ENCODE measurements at regions not wholly inside any gene's neighbourhood (a gene's known extent, or its start where the extent isn't known, plus 50 kb on each side); places are given as distances from the start of the nearest gene placed in this dataset.

DNA sequence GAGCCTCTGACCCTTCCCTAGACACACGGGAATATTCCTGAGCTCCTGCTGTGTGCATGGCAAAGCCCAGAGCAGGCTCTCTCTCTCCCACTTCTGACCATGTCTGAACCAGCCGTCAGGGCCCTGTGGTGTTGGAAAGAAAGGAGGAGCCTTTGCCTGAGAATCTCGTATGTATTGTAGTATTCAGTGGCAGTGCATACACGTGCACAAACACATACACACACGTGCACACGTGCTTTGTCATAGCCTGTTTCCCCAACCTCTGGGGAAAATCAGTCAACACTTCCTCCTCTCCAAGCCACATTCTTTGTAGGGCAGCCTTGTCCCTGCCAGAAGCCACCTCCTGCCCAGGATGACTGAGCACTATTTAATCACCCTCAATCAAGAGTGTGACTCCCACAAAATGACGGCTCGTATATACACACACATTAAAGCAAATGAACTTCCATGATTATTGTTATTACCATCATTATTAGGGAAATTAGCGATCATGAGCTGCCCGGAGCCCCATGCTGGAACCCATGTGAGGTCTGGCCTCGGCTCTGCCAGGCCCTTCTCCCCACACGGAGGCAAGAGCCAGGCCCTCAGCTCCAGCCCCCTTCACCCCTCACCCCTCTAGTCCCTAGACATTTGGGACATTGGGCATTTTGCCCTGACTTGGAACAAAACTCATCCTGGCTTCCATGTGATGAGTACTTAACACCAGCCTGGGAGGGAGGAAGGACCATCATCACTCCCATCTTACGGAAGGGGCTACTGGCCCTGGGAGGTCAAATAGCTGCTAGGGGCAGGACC lies 331.9 kb downstream of the NPHP4 start:
- ChIA-PET CTCF (no interaction called here), POLR2A (no interaction called here)
- H3K9ac ChIP-seq (ENCODE audit: low read length) = no peak overlapping the region
- no peak overlapping the region for H3K4me2 ChIP-seq (replicated peaks; ENCODE audit: low read depth, low read length, poor library complexity, severe bottlenecking)
- Mint-ChIP-seq H3K9me3 (ENCODE audit: insufficient read depth) (no peaks in the 10 kb centered on the region), H3K27me3 (peaks cover 5% of the 10 kb centered on the region), H3K4me1 (no peaks in the 10 kb centered on the region), H3K4me3 (no peak overlapping the region), H3K27ac (no peak overlapping the region)
- H3K27ac ChIP-seq (ENCODE audit: low read length in 2 of 2) = no peak overlapping the region
- 50% methylated on average over 5 of the region's 13 CpGs for WGBS (ENCODE audit: insufficient coverage)
- intact Hi-C loops (cut with micrococcal nuclease) = no loop called here
- H2AFZ ChIP-seq (ENCODE audit: insufficient read depth, low read depth, low read length, poor library complexity, severe bottlenecking) = no peak overlapping the region
- no peaks in the 10 kb centered on the region for H3K9me3 ChIP-seq (ENCODE audit: control extremely low read depth in 1 of 3, control insufficient read depth in 2 of 3, insufficient read depth in 1 of 3, low read length in 2 of 3)
- no peaks in the 10 kb centered on the region for H3K79me2 ChIP-seq (ENCODE audit: control insufficient read depth, insufficient read depth, low read length)
- no peak for DNase-seq
- no peak for TF ChIP-seq CTCF (IDR thresholded peaks at IDR 0.05)
- TF ChIP-seq EZH2 (IDR thresholded peaks at IDR 0.05; ENCODE audit: borderline replicate concordance, insufficient read depth, low read depth, low read length, poor library complexity, severe bottlenecking) = no peak
- no peaks in the 10 kb centered on the region for H3K36me3 ChIP-seq (replicated peaks in 1 of 2; ENCODE audit: control extremely low read depth in 1 of 2, control insufficient read depth in 1 of 2, extremely low read depth in 1 of 2, insufficient read depth in 2 of 2, low read length in 1 of 2)
- no peaks in the 10 kb centered on the region for H3K27me3 ChIP-seq (replicated peaks in 1 of 4; ENCODE audit: control extremely low read depth in 1 of 4, control insufficient read depth in 3 of 4, insufficient read depth in 4 of 4, low read length in 3 of 4)
- H4K20me1 ChIP-seq (ENCODE audit: control insufficient read depth, insufficient read depth, low read length, poor library complexity, severe bottlenecking) = no peaks in the 10 kb centered on the region
- no peak for ATAC-seq (ENCODE audit: low read depth)
- H3K4me1 ChIP-seq (ENCODE audit: control insufficient read depth in 2 of 2, insufficient read depth in 2 of 2, low read length in 2 of 2) = no peaks in the 10 kb centered on the region
- H3K4me3 ChIP-seq (ENCODE audit: control extremely low read depth in 1 of 5, extremely low read depth in 1 of 5, insufficient read depth in 1 of 5, low read depth in 2 of 5, low read length in 4 of 5) = no peak overlapping the region

DNA sequence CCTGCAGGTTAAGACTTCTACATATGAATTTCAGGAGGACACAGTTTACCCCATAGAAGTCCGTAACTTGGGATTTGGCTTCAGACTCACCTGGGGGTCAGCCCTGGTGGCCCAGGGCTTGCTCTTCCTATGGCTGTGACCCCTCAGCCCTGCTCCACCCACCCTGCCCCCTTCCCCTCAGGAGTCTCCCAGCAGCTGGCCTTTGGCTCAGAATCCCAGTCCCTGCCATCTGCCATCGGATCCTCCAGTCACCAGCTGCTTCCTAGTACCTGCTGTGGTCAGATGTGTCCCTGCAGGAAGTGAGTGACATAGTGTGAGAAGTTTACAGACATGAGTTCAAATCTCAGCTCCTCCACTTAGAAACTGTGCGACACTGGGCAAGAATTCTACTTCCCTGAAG lies 332.6 kb downstream of the NPHP4 start:
- Histone ChIP-seq H3K27ac (ENCODE audit: low read length in 2 of 2) (no peak overlapping the region), H3K4me2 (replicated peaks; ENCODE audit: low read depth, low read length, poor library complexity, severe bottlenecking) (no peak overlapping the region), H3K79me2 (ENCODE audit: control insufficient read depth, insufficient read depth, low read length) (no peaks in the 10 kb centered on the region), H2AFZ (ENCODE audit: insufficient read depth, low read depth, low read length, poor library complexity, severe bottlenecking) (no peak overlapping the region), H3K27me3 (replicated peaks in 1 of 4; ENCODE audit: control extremely low read depth in 1 of 4, control insufficient read depth in 3 of 4, insufficient read depth in 4 of 4, low read length in 3 of 4) (no peaks in the 10 kb centered on the region), H3K9me3 (ENCODE audit: control extremely low read depth in 1 of 3, control insufficient read depth in 2 of 3, insufficient read depth in 1 of 3, low read length in 2 of 3) (no peaks in the 10 kb centered on the region), H3K4me3 (ENCODE audit: control extremely low read depth in 1 of 5, extremely low read depth in 1 of 5, insufficient read depth in 1 of 5, low read depth in 2 of 5, low read length in 4 of 5) (no peak overlapping the region), H4K20me1 (ENCODE audit: control insufficient read depth, insufficient read depth, low read length, poor library complexity, severe bottlenecking) (no peaks in the 10 kb centered on the region), H3K36me3 (replicated peaks in 1 of 2; ENCODE audit: control extremely low read depth in 1 of 2, control insufficient read depth in 1 of 2, extremely low read depth in 1 of 2, insufficient read depth in 2 of 2, low read length in 1 of 2) (no peaks in the 10 kb centered on the region), H3K9ac (ENCODE audit: low read length) (no peak overlapping the region), H3K4me1 (ENCODE audit: control insufficient read depth in 2 of 2, insufficient read depth in 2 of 2, low read length in 2 of 2) (no peaks in the 10 kb centered on the region)
- intact Hi-C loops (cut with micrococcal nuclease) = no loop called here
- CTCF ChIA-PET = no interaction called here
- 62% methylated on average over 3 of the region's 3 CpGs for WGBS (ENCODE audit: insufficient coverage)
- H3K4me1 Mint-ChIP-seq = no peaks in the 10 kb centered on the region
- H3K9me3 Mint-ChIP-seq (ENCODE audit: insufficient read depth) = no peaks in the 10 kb centered on the region
- H3K4me3 Mint-ChIP-seq = no peak overlapping the region
- ATAC-seq (ENCODE audit: low read depth) (no peak), DNase-seq (no peak)
- H3K27ac Mint-ChIP-seq = no peak overlapping the region
- peaks cover 5% of the 10 kb centered on the region for H3K27me3 Mint-ChIP-seq
- POLR2A ChIA-PET = no interaction called here
- TF ChIP-seq CTCF (IDR thresholded peaks at IDR 0.05) = no peak
- no peak for TF ChIP-seq EZH2 (IDR thresholded peaks at IDR 0.05; ENCODE audit: borderline replicate concordance, insufficient read depth, low read depth, low read length, poor library complexity, severe bottlenecking)
